Activated B cell treated with CpG ODN at 0.5 μM for 24 hours (primary cell): ENCODE measurements at regions not wholly inside any gene's neighbourhood (a gene's known extent, or its start where the extent isn't known, plus 50 kb on each side); places are given as distances from the start of the nearest gene placed in this dataset.
"Not testable (repeated sequence)": the region's sequence is repeated elsewhere in the genome, so short reads cannot be mapped to it uniquely, and the experiment has no call there.

Source experiments
- ATAC-seq: fragments of 200-7000 bp; cut with Tn5 transposase; one replicate; pipeline ENCODE4 v1.10.0; 2021; ENCODE audit warnings: low read depth, mild to moderate bottlenecking, moderate library complexity
- CTCF ChIA-PET: fragments of 350-600 bp; sonication (Branson Sonifier 250); formaldehyde crosslinking; loops from one replicate; lab custom pipeline; 2021; ENCODE audit warnings: antibody characterized with exemption; lab: Charles Lee
- POLR2A ChIA-PET: fragments of 350-600 bp; sonication (Branson Sonifier 250); formaldehyde crosslinking; loops from one replicate; lab custom pipeline; 2021; ENCODE audit warnings: antibody characterized with exemption; lab: Charles Lee
- DNase-seq: peaks from one replicate; pipeline ENCODE4 v3.0.0; 2022
- H3K27ac Mint-ChIP-seq: one replicate; pipeline ENCODE4 v1.8.0; 2020; ENCODE audit warnings: mixed read lengths
- H3K27me3 Mint-ChIP-seq: one replicate; pipeline ENCODE4 v1.8.0; 2021; ENCODE audit warnings: mixed read lengths
- H3K36me3 Mint-ChIP-seq: one replicate; pipeline ENCODE4 v1.8.0; 2021; ENCODE audit warnings: low read depth, mixed read lengths
- H3K4me1 Mint-ChIP-seq: one replicate; pipeline ENCODE4 v1.8.0; 2021; ENCODE audit warnings: mixed read lengths
- H3K4me3 Mint-ChIP-seq: one replicate; pipeline ENCODE4 v1.8.0; 2020; ENCODE audit warnings: mild to moderate bottlenecking, mixed read lengths
- H3K9me3 Mint-ChIP-seq: one replicate; pipeline ENCODE4 v1.8.0; 2020; ENCODE audit warnings: mixed read lengths
- CTCF ChIP-seq: fragments of 200-600 bp; IDR thresholded peaks from one replicate; pipeline ENCODE4 v1.8.0; 2022; ENCODE audit warnings: antibody characterized with exemption, mild to moderate bottlenecking
- intact Hi-C: fragments of 100-400 bp; cut with micrococcal nuclease; formaldehyde crosslinking; loops from one replicate; pipeline ENCODE4 v1.15.1; 2024

GRCh38 chr1:10881046-10881445 lies 84.6 kb upstream of the CASZ1 start:
- H3K27ac Mint-ChIP-seq: no peak overlapping the region
- peaks cover 27% of the 10 kb centered on the region for H3K27me3 Mint-ChIP-seq
- CTCF ChIA-PET: no interaction called here
- H3K36me3 Mint-ChIP-seq: no peaks in the 10 kb centered on the region
- TF ChIP-seq CTCF: no peak
- H3K9me3 Mint-ChIP-seq: no peaks in the 10 kb centered on the region
- no peak overlapping the region for H3K4me3 Mint-ChIP-seq
- H3K4me1 Mint-ChIP-seq: no peaks in the 10 kb centered on the region
- POLR2A ChIA-PET: no interaction called here
- ATAC-seq (no peak), DNase-seq (no peak)
- intact Hi-C loops: no loop called here

GRCh38 chr1:10882069-10882468 lies 85.6 kb upstream of the CASZ1 start:
- ATAC-seq (no peak), DNase-seq (no peak)
- intact Hi-C loops: no loop called here
- Mint-ChIP-seq H3K27me3 (peaks cover 30% of the 10 kb centered on the region), H3K9me3 (no peaks in the 10 kb centered on the region), H3K36me3 (no peaks in the 10 kb centered on the region), H3K27ac (no peak overlapping the region), H3K4me1 (no peaks in the 10 kb centered on the region), H3K4me3 (no peak overlapping the region)
- TF ChIP-seq CTCF: no peak
- ChIA-PET CTCF (no interaction called here), POLR2A (no interaction called here)

- H3K4me1 Mint-ChIP-seq, H3K27ac Mint-ChIP-seq, DNase-seq, H3K4me3 Mint-ChIP-seq, H3K9me3 Mint-ChIP-seq, CTCF ChIA-PET, intact Hi-C loops, ATAC-seq, H3K36me3 Mint-ChIP-seq, POLR2A ChIA-PET: not testable (repeated sequence)
- peaks cover 48% of the 10 kb centered on the region for H3K27me3 Mint-ChIP-seq
Measured at GRCh38 chr1:10887032-10887431, 90.6 kb upstream of the CASZ1 start.

- intact Hi-C loops: no loop called here
- no peak overlapping the region for H3K27ac Mint-ChIP-seq
- CTCF ChIA-PET: no interaction called here
Measured at GRCh38 chr1:10888291-10888690, 91.8 kb upstream of the CASZ1 start.

DNA sequence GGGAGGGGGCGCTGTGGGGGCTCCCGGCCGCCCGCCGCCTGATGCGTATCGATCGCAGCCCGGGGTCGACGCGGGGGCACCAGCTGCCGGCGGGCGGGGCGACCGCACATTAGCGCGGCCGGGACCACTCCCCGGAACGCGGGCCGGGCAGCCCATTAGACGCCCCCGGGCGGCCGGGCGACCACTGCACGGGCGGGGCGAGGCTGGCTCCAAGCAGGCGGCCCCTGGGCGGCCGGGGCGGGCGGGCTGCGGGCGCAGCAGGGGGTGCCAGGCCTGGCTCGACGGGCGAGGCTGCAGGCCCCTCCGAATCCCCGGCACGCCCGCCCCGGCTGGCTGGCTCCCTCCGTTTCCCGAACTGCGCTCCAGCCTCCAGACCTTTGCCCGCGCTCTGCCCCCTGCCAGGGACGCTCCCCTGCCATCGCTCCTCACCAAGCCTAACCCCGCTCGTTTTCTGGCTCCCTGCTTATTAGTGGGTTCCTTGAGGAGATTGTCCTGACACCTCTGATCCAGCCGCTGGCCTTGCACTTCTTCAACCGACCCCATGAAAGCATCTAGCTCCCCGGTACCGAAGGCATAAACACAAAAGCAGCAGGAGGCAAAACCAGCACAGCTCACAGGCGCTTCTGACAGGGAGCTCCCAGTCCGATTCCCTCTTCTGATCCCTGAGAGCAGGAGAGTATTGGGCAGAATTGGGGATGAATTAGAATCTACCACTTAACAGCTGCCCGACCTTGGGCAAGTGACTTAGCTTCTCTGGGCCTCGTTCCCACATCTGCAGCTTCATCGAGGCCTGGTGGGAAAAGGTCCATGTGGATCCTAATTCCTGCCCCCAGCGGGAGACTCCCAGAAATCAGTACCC lies 92.6 kb upstream of the CASZ1 start:
- DNase-seq (no peak), ATAC-seq (no peak)
- POLR2A ChIA-PET: no interaction called here
- Mint-ChIP-seq H3K36me3 (no peaks in the 10 kb centered on the region), H3K9me3 (no peaks in the 10 kb centered on the region), H3K4me1 (peaks cover 2% of the 10 kb centered on the region), H3K27ac (no peak overlapping the region), H3K27me3 (peaks cover 49% of the 10 kb centered on the region), H3K4me3 (no peak overlapping the region)
- intact Hi-C loops: no loop called here
- CTCF ChIA-PET: no interaction called here
- no peak for TF ChIP-seq CTCF

More at GRCh38 chr1:10888291-10888690, 91.8 kb upstream of the CASZ1 start:
- ATAC-seq: no peak
- Mint-ChIP-seq H3K27me3 (peaks cover 46% of the 10 kb centered on the region), H3K9me3 (no peaks in the 10 kb centered on the region), H3K36me3 (no peaks in the 10 kb centered on the region), H3K4me3 (no peak overlapping the region), H3K4me1 (peaks cover 2% of the 10 kb centered on the region)
- no peak for DNase-seq
- no peak for TF ChIP-seq CTCF
- POLR2A ChIA-PET: no interaction called here
